Vagina (tissue), 2 donors: ENCODE measurements at regions not wholly inside any gene's neighbourhood (a gene's known extent, or its start where the extent isn't known, plus 50 kb on each side); places are given as distances from the start of the nearest gene placed in this dataset.

ENCODE experiments used
- POLR2AphosphoS5 ChIP-seq, 2 donors: sonication (generic); formaldehyde crosslinking; IDR thresholded peaks; one replicate each; pipeline ENCODE4 v1.9.0; 2017; ENCODE audit warnings: antibody characterized with exemption in 2 of 2, mild to moderate bottlenecking in 2 of 2, low read depth in 1 of 2; ENCODE audit not compliant: insufficient read depth in 1 of 2
- TF ChIP-seq, protein P1 (sequence below), 3 experiments: fragments of 450-650 bp in 2 of 3; fragments of 200-600 bp in 1 of 3; sonication (generic) in 1 of 3; IDR thresholded peaks; one replicate each; pipeline ENCODE4 v1.5.1; 2017 to 2019; ENCODE audit warnings: antibody characterized with exemption in 3 of 3, mild to moderate bottlenecking in 2 of 3, moderate library complexity in 2 of 3

DNA sequence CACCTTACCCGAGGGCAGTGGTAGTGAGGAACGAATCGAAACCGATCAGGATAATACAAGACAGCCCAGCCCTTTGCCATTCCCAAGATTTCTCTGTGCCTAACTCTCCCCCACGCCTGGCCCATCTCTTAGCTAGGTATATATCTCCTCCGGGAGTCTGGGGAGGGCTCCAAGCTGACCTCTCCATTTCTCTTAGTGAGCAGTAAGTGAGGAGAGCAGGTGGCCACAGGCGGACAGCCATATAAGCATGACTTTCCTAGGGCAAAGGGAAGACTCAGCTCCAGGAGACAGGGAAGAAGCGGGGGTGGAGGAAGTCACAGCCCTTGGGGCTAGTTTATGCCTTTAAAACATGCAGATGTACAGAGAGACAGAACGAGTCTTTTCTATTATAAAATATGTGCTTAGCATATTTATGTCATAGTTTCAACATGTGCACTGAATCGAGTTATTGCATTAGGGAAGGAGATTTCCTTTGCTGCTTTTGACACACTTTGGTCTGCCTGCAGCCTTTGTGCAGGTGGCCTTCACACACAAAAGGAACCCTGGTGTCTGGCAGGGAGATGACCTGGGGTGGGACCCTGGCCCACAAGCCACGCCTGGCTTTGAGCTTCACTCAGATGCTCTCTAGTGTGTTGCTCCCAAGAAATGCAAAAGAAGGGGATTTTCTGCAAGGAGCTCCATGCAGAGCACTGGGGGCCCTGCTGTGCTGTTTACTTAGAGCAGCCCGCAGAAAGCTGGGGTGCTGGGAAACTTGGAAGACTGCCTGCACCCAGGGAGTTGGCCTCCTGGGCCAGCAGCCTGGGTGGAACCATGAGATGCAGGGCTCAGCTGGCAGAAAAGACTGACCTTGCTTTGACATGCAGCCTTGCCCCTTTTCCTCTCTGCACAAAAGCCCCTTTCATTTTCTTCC is 613.3 kb downstream of the BCOR start:
- TF ChIP-seq POLR2AphosphoS5 (IDR thresholded peaks at IDR 0.05; ENCODE audit: insufficient read depth in 1 of 2, low read depth in 1 of 2): no peak
- TF ChIP-seq, protein P1, sequence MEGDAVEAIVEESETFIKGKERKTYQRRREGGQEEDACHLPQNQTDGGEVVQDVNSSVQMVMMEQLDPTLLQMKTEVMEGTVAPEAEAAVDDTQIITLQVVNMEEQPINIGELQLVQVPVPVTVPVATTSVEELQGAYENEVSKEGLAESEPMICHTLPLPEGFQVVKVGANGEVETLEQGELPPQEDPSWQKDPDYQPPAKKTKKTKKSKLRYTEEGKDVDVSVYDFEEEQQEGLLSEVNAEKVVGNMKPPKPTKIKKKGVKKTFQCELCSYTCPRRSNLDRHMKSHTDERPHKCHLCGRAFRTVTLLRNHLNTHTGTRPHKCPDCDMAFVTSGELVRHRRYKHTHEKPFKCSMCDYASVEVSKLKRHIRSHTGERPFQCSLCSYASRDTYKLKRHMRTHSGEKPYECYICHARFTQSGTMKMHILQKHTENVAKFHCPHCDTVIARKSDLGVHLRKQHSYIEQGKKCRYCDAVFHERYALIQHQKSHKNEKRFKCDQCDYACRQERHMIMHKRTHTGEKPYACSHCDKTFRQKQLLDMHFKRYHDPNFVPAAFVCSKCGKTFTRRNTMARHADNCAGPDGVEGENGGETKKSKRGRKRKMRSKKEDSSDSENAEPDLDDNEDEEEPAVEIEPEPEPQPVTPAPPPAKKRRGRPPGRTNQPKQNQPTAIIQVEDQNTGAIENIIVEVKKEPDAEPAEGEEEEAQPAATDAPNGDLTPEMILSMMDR (IDR thresholded peaks at IDR 0.05): no peak
